ENCODE measurements at regions not wholly inside any gene's neighbourhood (a gene's known extent, or its start where the extent isn't known, plus 50 kb on each side); places are given as distances from the start of the nearest gene placed in this dataset.

GRCh38 chr13:40083841-40084240 is 428.4 kb downstream of the COG6 start:
- H3F3A ChIP-seq (ENCODE audit: control insufficient read depth, insufficient read depth): no peaks in the 10 kb centered on the region
- no peak overlapping the region for H3K4me3 ChIP-seq (ENCODE audit: low read length)
- no peak overlapping the region for H3K27ac ChIP-seq (ENCODE audit: low read depth, low read length)
- H3K9me2 ChIP-seq (replicated peaks; ENCODE audit: control insufficient read depth, low read length): no peaks in the 10 kb centered on the region
- no peaks in the 10 kb centered on the region for H3K27me3 ChIP-seq (ENCODE audit: control insufficient read depth, low read length)
- H3K36me3 ChIP-seq (ENCODE audit: control insufficient read depth, low read length): no peaks in the 10 kb centered on the region
- no peaks in the 10 kb centered on the region for H3K79me2 ChIP-seq (ENCODE audit: control insufficient read depth, low read length)
- no peaks in the 10 kb centered on the region for H4K20me1 ChIP-seq (ENCODE audit: control insufficient read depth, insufficient read depth, low read depth, low read length)
- H3K4me2 ChIP-seq (ENCODE audit: low read length): no peak overlapping the region
- no peaks in the 10 kb centered on the region for H3K4me1 ChIP-seq (ENCODE audit: control insufficient read depth, low read length)
- H3K9me3 ChIP-seq (ENCODE audit: control insufficient read depth, insufficient read depth, low read length): no peaks in the 10 kb centered on the region
- TF ChIP-seq CTCF (IDR thresholded peaks at IDR 0.05; ENCODE audit: low read depth, low read length, poor library complexity, severe bottlenecking) (no peak), EZH2phosphoT487 (IDR thresholded peaks at IDR 0.05; ENCODE audit: borderline replicate concordance, low read length) (no peak)

- H3K4me1 ChIP-seq (ENCODE audit: control insufficient read depth, low read length): no peaks in the 10 kb centered on the region
- no peaks in the 10 kb centered on the region for H3K9me2 ChIP-seq (replicated peaks; ENCODE audit: control insufficient read depth, low read length)
- no peaks in the 10 kb centered on the region for H3K27me3 ChIP-seq (ENCODE audit: control insufficient read depth, low read length)
- no peaks in the 10 kb centered on the region for H3K9me3 ChIP-seq (ENCODE audit: control insufficient read depth, insufficient read depth, low read length)
- no peaks in the 10 kb centered on the region for H4K20me1 ChIP-seq (ENCODE audit: control insufficient read depth, insufficient read depth, low read depth, low read length)
- H3K79me2 ChIP-seq (ENCODE audit: control insufficient read depth, low read length): no peaks in the 10 kb centered on the region
- H3K36me3 ChIP-seq (ENCODE audit: control insufficient read depth, low read length): no peaks in the 10 kb centered on the region
- no peaks in the 10 kb centered on the region for H3F3A ChIP-seq (ENCODE audit: control insufficient read depth, insufficient read depth)
- no peak overlapping the region for H3K27ac ChIP-seq (ENCODE audit: low read depth, low read length)
- no peak overlapping the region for H3K4me2 ChIP-seq (ENCODE audit: low read length)
- H3K4me3 ChIP-seq (ENCODE audit: low read length): no peak overlapping the region
- TF ChIP-seq EZH2phosphoT487 (IDR thresholded peaks at IDR 0.05; ENCODE audit: borderline replicate concordance, low read length) (no peak), CTCF (IDR thresholded peaks at IDR 0.05; ENCODE audit: low read depth, low read length, poor library complexity, severe bottlenecking) (no peak)
These were observed 429.5 kb downstream of the COG6 start for GRCh38 chr13:40084934-40085333.

GRCh38 chr13:40087091-40088002 is 431.9 kb downstream of the COG6 start:
- Histone ChIP-seq H3F3A (ENCODE audit: control insufficient read depth, insufficient read depth) (no peaks in the 10 kb centered on the region), H3K27me3 (ENCODE audit: control insufficient read depth, low read length) (no peaks in the 10 kb centered on the region), H3K4me3 (ENCODE audit: low read length) (no peak overlapping the region), H3K4me1 (ENCODE audit: control insufficient read depth, low read length) (no peaks in the 10 kb centered on the region), H3K36me3 (ENCODE audit: control insufficient read depth, low read length) (no peaks in the 10 kb centered on the region), H3K27ac (ENCODE audit: low read depth, low read length) (no peak overlapping the region), H3K79me2 (ENCODE audit: control insufficient read depth, low read length) (no peaks in the 10 kb centered on the region), H3K9me3 (ENCODE audit: control insufficient read depth, insufficient read depth, low read length) (no peaks in the 10 kb centered on the region), H4K20me1 (ENCODE audit: control insufficient read depth, insufficient read depth, low read depth, low read length) (no peaks in the 10 kb centered on the region), H3K9me2 (replicated peaks; ENCODE audit: control insufficient read depth, low read length) (no peaks in the 10 kb centered on the region), H3K4me2 (ENCODE audit: low read length) (no peak overlapping the region)
- TF ChIP-seq EZH2phosphoT487 (IDR thresholded peaks at IDR 0.05; ENCODE audit: borderline replicate concordance, low read length) (no peak), CTCF (IDR thresholded peaks at IDR 0.05; ENCODE audit: low read depth, low read length, poor library complexity, severe bottlenecking) (no peak)
